Smooth muscle cell (in vitro differentiated cells): ENCODE measurements at regions not wholly inside any gene's neighbourhood (a gene's known extent, or its start where the extent isn't known, plus 50 kb on each side); places are given as distances from the start of the nearest gene placed in this dataset.

Source experiments
- DNase-seq: peaks from one replicate; lab custom pipeline; 2025; ENCODE audit not compliant: unreplicated experiment; lab: John Stamatoyannopoulos, UW
- H2AFZ ChIP-seq: fragments of 200-600 bp; sonication (generic); 2 replicates; pipeline ENCODE4 v1.6.0; 2016; ENCODE audit warnings: antibody characterized with exemption, low read depth, mild to moderate bottlenecking
- H3F3A ChIP-seq: fragments of 200-600 bp; sonication (generic); 2 replicates; pipeline ENCODE4 v1.6.0; 2017; ENCODE audit warnings: antibody characterized with exemption, low read depth
- H3K27ac ChIP-seq: fragments of 200-600 bp; sonication (generic); 2 replicates; pipeline ENCODE4 v1.5.1; 2016; ENCODE audit warnings: low read depth, mild to moderate bottlenecking
- H3K27me3 ChIP-seq: fragments of 200-600 bp; sonication (generic); 2 replicates; pipeline ENCODE4 v1.6.1; 2016; ENCODE audit warnings: low read depth, mild to moderate bottlenecking
- H3K36me3 ChIP-seq: fragments of 200-600 bp; sonication (generic); 2 replicates; pipeline ENCODE4 v1.5.1; 2016; ENCODE audit warnings: low read depth
- H3K4me1 ChIP-seq: fragments of 200-600 bp; sonication (generic); 2 replicates; pipeline ENCODE4 v1.5.1; 2016; ENCODE audit warnings: low read depth
- H3K4me2 ChIP-seq: fragments of 200-600 bp; sonication (generic); 2 replicates; pipeline ENCODE4 v1.6.0; 2016; ENCODE audit warnings: mild to moderate bottlenecking
- H3K4me3 ChIP-seq: fragments of 200-600 bp; sonication (generic); 2 replicates; pipeline ENCODE4 v1.5.1; 2016; ENCODE audit warnings: mild to moderate bottlenecking
- H3K79me2 ChIP-seq: fragments of 200-600 bp; sonication (generic); 2 replicates; pipeline ENCODE4 v1.6.0; 2016; ENCODE audit warnings: low read depth, mild to moderate bottlenecking
- H3K9ac ChIP-seq: fragments of 200-600 bp; sonication (generic); 2 replicates; pipeline ENCODE4 v1.6.0; 2016; ENCODE audit warnings: low read depth
- H3K9me3 ChIP-seq: fragments of 200-600 bp; sonication (generic); replicated peaks from 2 replicates; pipeline ENCODE4 v1.5.1; 2016; ENCODE audit warnings: low read depth
- H4K20me1 ChIP-seq: fragments of 200-600 bp; sonication (generic); 2 replicates; pipeline ENCODE4 v1.6.0; 2016; ENCODE audit warnings: low read depth
- WGBS: methylation state at CpG from one replicate; pipeline ENCODE4 v1.1.7; 2016; ENCODE audit warnings: low lambda C conversion rate; 5-methylcytosine and 5-hydroxymethylcytosine counted together
- TF ChIP-seq, protein P1 (sequence below): fragments of 200-600 bp; sonication (generic); IDR thresholded peaks from 2 replicates; pipeline ENCODE4 v1.5.1; 2017; ENCODE audit warnings: borderline replicate concordance, mild to moderate bottlenecking, antibody characterized with exemption; ENCODE audit not compliant: insufficient read depth, poor library complexity, severe bottlenecking

DNA sequence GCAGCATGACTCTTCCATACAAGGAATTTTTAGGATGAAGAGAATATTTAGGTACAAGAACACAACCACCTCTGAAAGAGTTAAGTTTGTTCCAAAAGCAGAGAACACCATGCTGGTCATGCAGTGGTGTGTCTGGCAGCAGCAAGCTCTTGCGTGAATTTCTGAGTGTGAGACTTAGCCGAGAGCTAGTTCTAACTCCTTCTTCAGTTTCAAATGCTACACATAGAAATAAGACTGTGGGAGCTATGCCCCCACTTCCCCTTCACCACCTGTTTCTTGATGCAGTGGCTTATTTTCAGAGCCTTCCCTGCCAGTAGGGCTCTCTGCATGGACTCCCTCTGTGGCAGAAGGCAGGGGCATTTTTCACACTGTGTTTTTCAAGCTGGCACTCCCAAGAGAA is 122.9 kb upstream of the ZNF366 start:
- no peaks in the 10 kb centered on the region for H3K27me3 ChIP-seq
- peaks cover 6% of the 10 kb centered on the region for H3K4me1 ChIP-seq
- DNase-seq, result no peak
- peaks cover 7% of the 10 kb centered on the region for H3F3A ChIP-seq
- H3K9me3 ChIP-seq, result no peaks in the 10 kb centered on the region
- no peaks in the 10 kb centered on the region for H3K36me3 ChIP-seq
- TF ChIP-seq, protein P1, sequence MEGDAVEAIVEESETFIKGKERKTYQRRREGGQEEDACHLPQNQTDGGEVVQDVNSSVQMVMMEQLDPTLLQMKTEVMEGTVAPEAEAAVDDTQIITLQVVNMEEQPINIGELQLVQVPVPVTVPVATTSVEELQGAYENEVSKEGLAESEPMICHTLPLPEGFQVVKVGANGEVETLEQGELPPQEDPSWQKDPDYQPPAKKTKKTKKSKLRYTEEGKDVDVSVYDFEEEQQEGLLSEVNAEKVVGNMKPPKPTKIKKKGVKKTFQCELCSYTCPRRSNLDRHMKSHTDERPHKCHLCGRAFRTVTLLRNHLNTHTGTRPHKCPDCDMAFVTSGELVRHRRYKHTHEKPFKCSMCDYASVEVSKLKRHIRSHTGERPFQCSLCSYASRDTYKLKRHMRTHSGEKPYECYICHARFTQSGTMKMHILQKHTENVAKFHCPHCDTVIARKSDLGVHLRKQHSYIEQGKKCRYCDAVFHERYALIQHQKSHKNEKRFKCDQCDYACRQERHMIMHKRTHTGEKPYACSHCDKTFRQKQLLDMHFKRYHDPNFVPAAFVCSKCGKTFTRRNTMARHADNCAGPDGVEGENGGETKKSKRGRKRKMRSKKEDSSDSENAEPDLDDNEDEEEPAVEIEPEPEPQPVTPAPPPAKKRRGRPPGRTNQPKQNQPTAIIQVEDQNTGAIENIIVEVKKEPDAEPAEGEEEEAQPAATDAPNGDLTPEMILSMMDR, result no peak
- H3K9ac ChIP-seq, result no peak overlapping the region
- H3K27ac ChIP-seq, result no peak overlapping the region
- H3K79me2 ChIP-seq, result no peaks in the 10 kb centered on the region
- H2AFZ ChIP-seq, result no peak overlapping the region
- WGBS, result 87% methylated on average over 2 of the region's 2 CpGs
- H4K20me1 ChIP-seq, result no peaks in the 10 kb centered on the region
- H3K4me2 ChIP-seq, result no peak overlapping the region
- no peak overlapping the region for H3K4me3 ChIP-seq

DNA sequence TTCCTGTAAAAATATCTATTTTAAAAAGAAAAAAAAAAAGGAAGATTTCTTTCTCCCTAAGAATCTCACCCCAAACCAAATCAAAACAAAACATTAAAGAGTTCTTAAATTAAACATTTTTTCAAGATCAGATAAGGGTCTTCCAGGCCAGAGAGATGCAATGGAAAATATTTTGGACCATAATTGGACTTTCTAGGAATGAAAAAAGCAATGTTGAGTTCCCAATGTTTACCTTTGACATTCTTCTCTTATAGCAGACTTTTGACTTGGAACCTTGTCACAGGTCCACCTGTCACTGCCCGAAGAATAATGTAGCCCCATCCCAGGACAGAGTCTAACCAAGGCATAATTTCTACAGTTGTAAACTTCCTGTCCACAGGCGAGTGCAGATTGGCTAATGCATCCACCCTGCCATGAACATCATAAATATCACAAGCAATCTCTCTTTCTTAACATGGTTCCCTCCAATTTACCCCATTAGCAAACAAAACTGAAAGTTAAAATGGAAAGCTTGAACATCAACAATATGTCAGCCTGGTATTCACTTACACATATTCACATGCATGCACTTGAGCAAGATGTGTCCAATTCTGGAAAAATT is 121.7 kb upstream of the ZNF366 start:
- peaks cover 4% of the 10 kb centered on the region for H3K4me1 ChIP-seq
- peaks cover 7% of the 10 kb centered on the region for H3F3A ChIP-seq
- H3K36me3 ChIP-seq, result no peaks in the 10 kb centered on the region
- no peaks in the 10 kb centered on the region for H3K79me2 ChIP-seq
- no peak overlapping the region for H3K4me2 ChIP-seq
- DNase-seq, result no peak
- no peak overlapping the region for H2AFZ ChIP-seq
- 92% methylated on average over 2 of the region's 2 CpGs for WGBS
- H4K20me1 ChIP-seq, result no peaks in the 10 kb centered on the region
- H3K27me3 ChIP-seq, result no peaks in the 10 kb centered on the region
- H3K9ac ChIP-seq, result no peak overlapping the region
- no peaks in the 10 kb centered on the region for H3K9me3 ChIP-seq
- H3K4me3 ChIP-seq, result no peak overlapping the region
- H3K27ac ChIP-seq, result no peak overlapping the region
- TF ChIP-seq, protein P1, result no peak

- no peak overlapping the region for H2AFZ ChIP-seq
These were observed 118.1 kb upstream of the ZNF366 start for GRCh38 chr5:72625332-72625731.

More at GRCh38 chr5:72625332-72625731, 118.1 kb upstream of the ZNF366 start:
- Histone ChIP-seq H3K4me2 (no peak overlapping the region), H3F3A (peaks cover 6% of the 10 kb centered on the region), H3K4me3 (no peak overlapping the region), H4K20me1 (no peaks in the 10 kb centered on the region), H3K79me2 (no peaks in the 10 kb centered on the region), H3K9ac (no peak overlapping the region), H3K9me3 (no peaks in the 10 kb centered on the region), H3K4me1 (no peaks in the 10 kb centered on the region), H3K36me3 (no peaks in the 10 kb centered on the region), H3K27ac (no peak overlapping the region), H3K27me3 (no peaks in the 10 kb centered on the region)
- DNase-seq, result no peak
- TF ChIP-seq, protein P1, result no peak
